HG03108 (cell line): ENCODE measurements at regions not wholly inside any gene's neighbourhood (a gene's known extent, or its start where the extent isn't known, plus 50 kb on each side); places are given as distances from the start of the nearest gene placed in this dataset.

Experiments
- ATAC-seq: cut with Tn5 transposase; IDR thresholded peaks from one replicate; pipeline ENCODE4 v1.9.1; 2021; ENCODE audit warnings: moderate library complexity; ENCODE audit not compliant: unreplicated experiment

GRCh38 chr2:30338475-30338874 lies 107.1 kb downstream of the LBH start:
- no peak for ATAC-seq

GRCh38 chr2:30339071-30339470 lies 107.7 kb downstream of the LBH start:
- ATAC-seq: no peak

GRCh38 chr2:30341500-30342267 lies 105.4 kb upstream of the LCLAT1 start:
- no peak for ATAC-seq

GRCh38 chr2:30346471-30347169 lies 100.4 kb upstream of the LCLAT1 start:
- ATAC-seq: no peak

GRCh38 chr2:30348825-30349224 lies 98.2 kb upstream of the LCLAT1 start:
- no peak for ATAC-seq

- ATAC-seq: no peak
Measured at GRCh38 chr2:30349691-30350090, 97.4 kb upstream of the LCLAT1 start.

GRCh38 chr2:30351116-30351515 lies 95.9 kb upstream of the LCLAT1 start:
- no peak for ATAC-seq

GRCh38 chr2:30351949-30352348 lies 95.1 kb upstream of the LCLAT1 start:
- no peak for ATAC-seq

- no peak for ATAC-seq
Measured at GRCh38 chr2:30354150-30354549, 92.9 kb upstream of the LCLAT1 start.

- no peak for ATAC-seq
Measured at GRCh38 chr2:30354621-30355020, 92.4 kb upstream of the LCLAT1 start.

- ATAC-seq: no peak
Measured at GRCh38 chr2:30355306-30355705, 91.7 kb upstream of the LCLAT1 start.

GRCh38 chr2:30356071-30356470 lies 91.0 kb upstream of the LCLAT1 start:
- no peak for ATAC-seq

GRCh38 chr2:30356776-30357175 lies 90.3 kb upstream of the LCLAT1 start:
- ATAC-seq: no peak

- ATAC-seq: no peak
Measured at GRCh38 chr2:30358351-30358750, 88.7 kb upstream of the LCLAT1 start.

- no peak for ATAC-seq
Measured at GRCh38 chr2:30358842-30359241, 88.2 kb upstream of the LCLAT1 start.

GRCh38 chr2:30359644-30360167 lies 87.3 kb upstream of the LCLAT1 start:
- no peak for ATAC-seq

GRCh38 chr2:30361751-30362394 lies 85.2 kb upstream of the LCLAT1 start:
- no peak for ATAC-seq

GRCh38 chr2:30362468-30363081 lies 84.5 kb upstream of the LCLAT1 start:
- ATAC-seq: no peak

GRCh38 chr2:30363406-30363805 lies 83.6 kb upstream of the LCLAT1 start:
- ATAC-seq: no peak

GRCh38 chr2:30365201-30365600 lies 81.8 kb upstream of the LCLAT1 start:
- no peak for ATAC-seq

GRCh38 chr2:30366199-30366691 lies 80.8 kb upstream of the LCLAT1 start:
- no peak for ATAC-seq
